WI38 (cell line): ENCODE measurements at regions not wholly inside any gene's neighbourhood (a gene's known extent, or its start where the extent isn't known, plus 50 kb on each side); places are given as distances from the start of the nearest gene placed in this dataset.
"Not testable (repeated sequence)": the region's sequence is repeated elsewhere in the genome, so short reads cannot be mapped to it uniquely, and the experiment has no call there.

Experiments
- H3K4me3 ChIP-seq: 2 replicates; pipeline ENCODE4 v1.5.1; 2011; ENCODE audit warnings: low read depth, mild to moderate bottlenecking, control low read depth, low read length
- TF ChIP-seq, protein P1 (sequence below): IDR thresholded peaks from 2 replicates; pipeline ENCODE4 v1.5.1; 2012; ENCODE audit warnings: low read depth, mild to moderate bottlenecking, control low read depth, low read length

DNA sequence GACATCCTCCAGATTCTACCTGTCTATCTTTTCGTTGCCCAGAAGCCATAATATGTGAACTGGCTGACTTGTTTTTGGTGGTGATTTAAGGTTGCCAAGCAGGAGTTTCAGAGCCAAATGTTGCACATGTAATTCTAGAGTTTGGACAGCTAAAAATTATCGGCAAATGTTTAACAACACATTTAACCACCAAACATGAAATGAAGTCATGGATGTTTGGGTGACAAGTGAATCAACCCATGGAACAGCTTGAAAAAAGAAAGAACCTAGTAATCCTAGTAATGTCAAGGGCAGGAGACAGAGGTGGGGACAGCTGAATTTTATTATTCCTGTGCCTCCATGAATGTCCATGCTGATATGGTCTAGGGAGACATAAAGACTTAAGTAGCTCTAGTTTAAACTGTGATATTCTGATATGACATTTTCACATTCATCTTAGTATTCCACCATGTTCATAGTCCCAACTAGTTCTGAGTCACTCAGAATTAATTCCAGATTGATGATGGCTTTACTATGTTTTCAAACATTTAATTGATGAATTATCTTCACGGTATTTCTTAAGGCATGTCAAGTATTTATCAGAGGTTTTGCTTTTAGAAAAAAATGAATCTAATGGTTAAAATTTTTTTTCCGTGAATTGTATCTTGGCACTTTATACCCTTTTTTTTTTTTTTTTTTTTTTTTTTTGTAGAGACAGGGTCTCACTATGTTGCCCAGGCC, 101.7 kb downstream of the SOCS6 start:
- TF ChIP-seq, protein P1, sequence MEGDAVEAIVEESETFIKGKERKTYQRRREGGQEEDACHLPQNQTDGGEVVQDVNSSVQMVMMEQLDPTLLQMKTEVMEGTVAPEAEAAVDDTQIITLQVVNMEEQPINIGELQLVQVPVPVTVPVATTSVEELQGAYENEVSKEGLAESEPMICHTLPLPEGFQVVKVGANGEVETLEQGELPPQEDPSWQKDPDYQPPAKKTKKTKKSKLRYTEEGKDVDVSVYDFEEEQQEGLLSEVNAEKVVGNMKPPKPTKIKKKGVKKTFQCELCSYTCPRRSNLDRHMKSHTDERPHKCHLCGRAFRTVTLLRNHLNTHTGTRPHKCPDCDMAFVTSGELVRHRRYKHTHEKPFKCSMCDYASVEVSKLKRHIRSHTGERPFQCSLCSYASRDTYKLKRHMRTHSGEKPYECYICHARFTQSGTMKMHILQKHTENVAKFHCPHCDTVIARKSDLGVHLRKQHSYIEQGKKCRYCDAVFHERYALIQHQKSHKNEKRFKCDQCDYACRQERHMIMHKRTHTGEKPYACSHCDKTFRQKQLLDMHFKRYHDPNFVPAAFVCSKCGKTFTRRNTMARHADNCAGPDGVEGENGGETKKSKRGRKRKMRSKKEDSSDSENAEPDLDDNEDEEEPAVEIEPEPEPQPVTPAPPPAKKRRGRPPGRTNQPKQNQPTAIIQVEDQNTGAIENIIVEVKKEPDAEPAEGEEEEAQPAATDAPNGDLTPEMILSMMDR: no peak
- no peak overlapping the region for H3K4me3 ChIP-seq

DNA sequence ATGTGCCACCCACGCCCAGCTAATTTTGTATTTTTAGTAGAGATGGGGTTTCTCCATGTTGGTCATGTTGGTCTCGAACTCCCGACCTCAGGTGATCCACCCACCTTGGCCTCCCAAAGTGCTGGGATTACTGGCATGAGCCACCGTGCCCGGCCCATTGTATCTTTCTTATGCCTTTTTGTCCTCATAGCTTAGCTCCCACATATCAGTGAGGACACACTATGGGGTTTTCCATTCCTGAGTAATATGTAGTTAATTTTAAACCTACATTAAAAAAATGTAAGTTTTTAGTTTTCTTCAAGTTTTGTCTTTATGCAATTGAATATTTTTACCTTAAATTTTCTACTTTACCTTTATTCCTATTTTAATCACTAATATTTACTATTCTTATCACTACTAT, 100.2 kb downstream of the SOCS6 start:
- H3K4me3 ChIP-seq: not testable (repeated sequence)

DNA sequence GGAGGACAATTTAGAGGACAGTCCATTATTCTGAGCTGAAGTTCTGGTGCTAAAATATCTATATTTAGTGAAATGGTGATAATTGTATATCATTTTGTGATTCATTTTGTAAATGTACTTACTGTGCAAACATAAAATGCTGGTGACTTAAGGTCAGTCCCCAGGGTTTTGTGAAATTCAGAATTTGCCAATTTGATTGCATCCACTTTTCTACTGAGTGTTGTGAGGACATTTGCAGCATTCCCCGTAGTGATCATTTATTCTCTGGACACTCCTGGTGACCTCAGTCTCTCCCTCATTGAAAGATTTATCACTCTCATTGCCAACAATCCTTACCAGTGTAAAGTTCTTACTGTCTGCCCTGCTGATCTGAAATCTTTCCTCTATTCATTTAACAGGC, 98.2 kb downstream of the SOCS6 start:
- TF ChIP-seq, protein P1: no peak
- H3K4me3 ChIP-seq: no peak overlapping the region

DNA sequence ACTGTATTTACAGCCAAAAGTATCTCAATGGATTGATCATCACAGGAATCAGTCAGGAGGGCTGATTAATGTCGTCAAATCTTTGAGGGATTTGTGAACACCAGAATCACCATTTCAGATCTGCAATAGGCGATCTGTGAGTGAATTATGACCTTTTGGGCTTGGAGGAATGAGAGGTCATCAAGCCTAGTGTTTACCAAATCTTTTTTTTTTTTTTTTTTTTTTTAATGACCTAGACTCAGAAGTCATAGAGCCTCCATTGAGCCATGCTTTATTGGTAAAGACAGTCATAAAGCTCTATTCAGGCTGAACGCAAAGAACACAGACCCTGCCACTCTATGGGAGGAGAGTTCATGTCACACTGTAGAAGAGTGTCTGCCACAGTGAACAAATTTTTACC, 97.7 kb downstream of the SOCS6 start:
- no peak overlapping the region for H3K4me3 ChIP-seq
- TF ChIP-seq, protein P1: no peak

DNA sequence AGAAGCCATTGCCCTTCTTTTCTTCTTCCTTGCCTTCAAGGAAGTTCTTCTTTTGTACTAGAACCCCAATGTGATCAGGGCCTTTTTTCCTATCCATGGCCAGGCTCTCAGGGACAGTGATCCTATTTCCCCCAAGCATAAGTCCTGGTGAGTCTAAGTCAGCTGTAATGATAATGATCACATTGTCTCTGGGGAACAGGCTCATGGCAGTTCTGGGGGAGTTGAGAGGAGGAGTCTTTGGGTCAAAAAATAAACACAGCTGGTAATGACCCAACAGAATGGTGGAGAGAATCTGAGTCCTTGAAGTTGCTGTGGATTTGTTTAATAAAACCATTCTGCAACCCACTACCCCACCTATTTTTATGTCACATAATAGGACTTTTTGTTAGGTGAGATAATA, 96.6 kb downstream of the SOCS6 start:
- no peak overlapping the region for H3K4me3 ChIP-seq
- TF ChIP-seq, protein P1: no peak

DNA sequence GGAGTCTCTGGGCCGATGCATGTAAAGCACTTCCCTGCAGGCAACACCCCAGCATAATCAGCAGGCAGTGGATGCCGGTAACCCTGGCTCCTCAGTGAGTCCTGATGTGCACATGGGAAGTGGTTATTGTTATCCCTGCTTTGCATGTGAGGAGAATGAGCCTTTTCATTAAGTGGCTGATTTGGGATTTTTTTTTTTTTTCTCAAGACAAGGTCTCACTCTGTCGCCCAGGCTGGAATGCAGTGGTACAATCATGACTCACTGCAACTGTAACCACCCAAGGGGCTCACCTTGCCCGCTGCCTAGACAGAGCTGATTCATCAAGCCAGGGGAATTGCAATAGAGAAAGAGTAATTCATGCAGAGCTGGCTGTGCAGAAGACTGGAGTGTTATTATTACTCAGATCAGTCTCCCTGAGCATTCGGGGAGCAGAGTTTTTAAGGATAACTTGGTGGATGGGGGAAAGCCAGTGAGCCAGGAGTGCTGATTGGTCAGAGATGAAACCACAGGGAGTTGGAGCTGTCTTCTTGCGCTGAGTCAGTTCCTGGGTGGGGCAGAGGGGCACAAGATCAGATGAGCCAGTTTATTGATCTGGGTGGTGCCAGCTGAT, 95.4 kb downstream of the SOCS6 start:
- TF ChIP-seq, protein P1: no peak
- H3K4me3 ChIP-seq: no peak overlapping the region

DNA sequence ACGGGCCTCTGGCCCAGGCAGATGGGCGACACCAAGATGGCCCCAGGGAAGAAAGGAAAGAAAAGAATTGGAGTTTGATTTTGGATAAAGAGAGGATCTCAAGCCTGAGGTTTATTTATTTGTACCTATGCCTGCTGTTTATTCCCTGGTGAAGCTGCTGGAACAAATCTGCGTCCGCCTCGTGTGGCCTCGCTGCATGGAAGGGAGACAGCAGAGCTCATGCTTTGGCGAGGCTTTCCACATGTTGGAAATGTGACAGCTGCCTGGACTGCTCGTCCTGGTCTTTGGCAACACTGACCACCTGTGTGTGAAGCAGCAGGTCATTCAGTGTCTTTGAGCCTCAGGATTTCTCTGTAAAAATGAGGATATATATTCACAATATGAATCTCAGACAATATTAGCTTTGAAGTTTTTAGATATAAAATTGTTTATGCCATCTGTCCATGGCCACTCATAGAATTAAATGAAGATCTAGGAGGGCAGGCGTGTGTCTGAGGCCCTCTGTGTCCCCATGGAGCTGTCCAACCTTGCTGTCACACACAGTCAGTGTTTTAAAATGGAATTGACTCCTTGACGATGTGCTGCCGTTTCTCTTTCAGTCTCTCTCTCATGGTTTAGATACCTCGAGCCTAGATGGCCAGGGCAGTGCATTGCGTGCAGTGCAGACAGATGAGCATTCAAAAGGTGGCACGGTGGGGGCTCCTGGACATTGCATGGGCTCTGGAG, 94.3 kb downstream of the SOCS6 start:
- H3K4me3 ChIP-seq: no peak overlapping the region
- TF ChIP-seq, protein P1: no peak
